ENCODE measurements at regions not wholly inside any gene's neighbourhood (a gene's known extent, or its start where the extent isn't known, plus 50 kb on each side); places are given as distances from the start of the nearest gene placed in this dataset.

DNA sequence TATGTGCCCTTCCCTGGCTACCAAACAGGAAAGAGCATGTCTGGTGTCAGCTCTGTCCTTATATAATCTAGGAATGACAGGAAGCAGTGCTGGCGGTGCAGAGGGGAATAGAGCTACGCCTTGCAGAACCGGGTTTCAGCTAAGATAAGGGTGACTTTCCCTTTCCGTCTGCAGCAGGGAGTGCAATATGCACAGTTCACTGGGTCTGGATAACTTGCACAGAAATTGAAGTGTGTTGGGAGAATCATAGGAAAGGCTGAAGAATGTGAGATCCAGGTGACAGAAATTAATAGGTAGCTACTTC is 90.0 kb upstream of the TSHZ3 start:
- TF ChIP-seq CTCF (IDR thresholded peaks at IDR 0.05): no peak
- no peak for TF ChIP-seq POLR2AphosphoS5 (IDR thresholded peaks at IDR 0.05)

All from esophagus muscularis mucosa (tissue), 3 donors.